Neural crest cell (in vitro differentiated cells): ENCODE measurements at regions not wholly inside any gene's neighbourhood (a gene's known extent, or its start where the extent isn't known, plus 50 kb on each side); places are given as distances from the start of the nearest gene placed in this dataset.

Source experiments
- DNase-seq: peaks from one replicate; pipeline ENCODE4 v3.0.0; 2021; ENCODE audit warnings: low read depth, mixed read lengths, low spot score
- H3K27ac Mint-ChIP-seq: one replicate; pipeline ENCODE4 v1.8.0; 2021; ENCODE audit warnings: mild to moderate bottlenecking, mixed read lengths; ENCODE audit not compliant: unreplicated experiment
- H3K27me3 Mint-ChIP-seq: 2 replicates; pipeline ENCODE4 v1.8.0; 2021; ENCODE audit warnings: low read depth, mild to moderate bottlenecking, mixed read lengths
- H3K36me3 Mint-ChIP-seq: 2 replicates; pipeline ENCODE4 v1.8.0; 2021; ENCODE audit warnings: low read depth, mild to moderate bottlenecking, mixed read lengths
- H3K4me1 Mint-ChIP-seq: 2 replicates; pipeline ENCODE4 v1.8.0; 2021; ENCODE audit warnings: mixed read lengths
- H3K4me3 Mint-ChIP-seq: one replicate; pipeline ENCODE4 v1.8.0; 2021; ENCODE audit warnings: mild to moderate bottlenecking, mixed read lengths
- H3K9me3 Mint-ChIP-seq: 2 replicates; pipeline ENCODE4 v1.8.0; 2021; ENCODE audit warnings: mixed read lengths
- CTCF ChIP-seq: fragments of 200-600 bp; sonication (generic); conservative IDR thresholded peaks from 2 replicates; pipeline ENCODE4 v1.5.0; 2021; ENCODE audit warnings: antibody characterized with exemption, mild to moderate bottlenecking

- H3K36me3 Mint-ChIP-seq = no peaks in the 10 kb centered on the region
- H3K27me3 Mint-ChIP-seq = no peaks in the 10 kb centered on the region
- DNase-seq = no peak
- H3K4me3 Mint-ChIP-seq = no peak overlapping the region
- H3K4me1 Mint-ChIP-seq = peaks cover 23% of the 10 kb centered on the region
- TF ChIP-seq CTCF = no peak
- no peaks in the 10 kb centered on the region for H3K9me3 Mint-ChIP-seq
- no peak overlapping the region for H3K27ac Mint-ChIP-seq
Observed at GRCh38 chr10:61836888-61837754, 64.4 kb upstream of the ARID5B start.

GRCh38 chr10:61837755-61838171, 63.7 kb upstream of the ARID5B start:
- no peaks in the 10 kb centered on the region for H3K27me3 Mint-ChIP-seq
- H3K36me3 Mint-ChIP-seq = no peaks in the 10 kb centered on the region
- no peak for TF ChIP-seq CTCF
- H3K9me3 Mint-ChIP-seq = no peaks in the 10 kb centered on the region
- no peak for DNase-seq
- no peak overlapping the region for H3K27ac Mint-ChIP-seq
- H3K4me3 Mint-ChIP-seq = no peak overlapping the region
- H3K4me1 Mint-ChIP-seq = peaks cover 23% of the 10 kb centered on the region

GRCh38 chr10:61839916-61840315, 61.6 kb upstream of the ARID5B start:
- Mint-ChIP-seq H3K4me1 (peaks cover 23% of the 10 kb centered on the region), H3K9me3 (no peaks in the 10 kb centered on the region), H3K27me3 (no peaks in the 10 kb centered on the region), H3K4me3 (no peak overlapping the region), H3K36me3 (no peaks in the 10 kb centered on the region), H3K27ac (no peak overlapping the region)
- no peak for TF ChIP-seq CTCF
- no peak for DNase-seq

- Mint-ChIP-seq H3K4me1 (peaks cover 18% of the 10 kb centered on the region), H3K4me3 (no peak overlapping the region), H3K27ac (no peak overlapping the region), H3K27me3 (no peaks in the 10 kb centered on the region), H3K36me3 (no peaks in the 10 kb centered on the region), H3K9me3 (no peaks in the 10 kb centered on the region)
- DNase-seq = no peak
- TF ChIP-seq CTCF = no peak
Observed at GRCh38 chr10:61840403-61840802, 61.1 kb upstream of the ARID5B start.

GRCh38 chr10:61841338-61841875, 60.1 kb upstream of the ARID5B start:
- DNase-seq = no peak
- Mint-ChIP-seq H3K27me3 (no peaks in the 10 kb centered on the region), H3K4me3 (no peak overlapping the region), H3K27ac (peak overlapping the region; percentile 57), H3K4me1 (peaks cover 10% of the 10 kb centered on the region), H3K36me3 (no peaks in the 10 kb centered on the region), H3K9me3 (no peaks in the 10 kb centered on the region)
- no peak for TF ChIP-seq CTCF
